ENCODE measurements at regions not wholly inside any gene's neighbourhood (a gene's known extent, or its start where the extent isn't known, plus 50 kb on each side); places are given as distances from the start of the nearest gene placed in this dataset.

DNA sequence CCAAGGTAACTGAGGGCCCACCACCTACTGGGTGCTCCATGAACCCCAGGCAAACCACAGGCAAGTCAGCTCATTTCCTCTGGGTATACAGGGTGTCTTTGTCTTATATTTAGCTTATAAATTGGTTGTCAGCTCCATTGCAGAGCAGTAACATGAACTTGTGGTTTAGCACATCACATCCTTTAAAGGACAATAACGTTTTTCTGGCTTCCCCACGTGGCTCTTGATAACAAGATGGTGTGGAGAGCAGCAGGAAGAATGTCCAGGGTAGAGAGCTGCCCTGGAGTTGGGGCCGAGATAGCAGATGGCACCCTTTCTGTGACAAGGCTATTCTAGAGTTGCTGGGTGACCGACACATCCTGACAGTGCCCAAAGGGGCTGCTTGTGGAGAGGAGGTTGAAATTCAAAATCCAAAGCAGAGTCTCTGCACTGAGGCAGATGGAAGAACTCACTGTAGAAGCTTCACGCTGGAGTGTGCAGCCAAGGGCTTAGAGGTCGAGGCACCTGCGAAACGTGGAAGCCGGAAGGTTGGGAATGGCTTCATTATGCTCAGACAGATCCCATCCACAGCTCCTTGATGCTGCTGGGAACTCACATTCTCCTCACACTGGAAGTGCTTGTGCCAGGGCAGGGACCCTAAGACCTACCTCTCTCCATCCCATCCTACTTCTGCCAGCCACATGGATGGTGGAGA, 133.0 kb upstream of the FRY start:
- DNase-seq = no peak

DNA sequence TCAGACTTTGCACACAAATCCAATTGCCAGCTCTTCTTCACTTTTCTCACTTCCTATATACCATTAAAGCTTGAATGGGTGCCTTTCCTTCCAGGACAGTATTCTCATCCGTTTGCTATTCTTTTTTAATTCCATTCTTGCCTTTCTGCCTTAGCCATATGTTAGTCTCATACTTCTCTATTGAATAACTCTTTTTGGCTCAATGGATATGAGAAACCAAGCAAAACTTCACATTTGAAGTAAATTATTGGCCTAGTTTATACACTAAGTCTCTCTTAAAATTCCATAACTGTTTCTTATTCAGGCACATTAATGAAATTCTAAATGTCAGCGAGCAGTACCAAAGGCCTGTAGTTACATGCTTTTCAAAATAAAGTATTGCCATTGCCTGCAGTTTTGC, 129.6 kb upstream of the FRY start:
- no peak for DNase-seq

DNA sequence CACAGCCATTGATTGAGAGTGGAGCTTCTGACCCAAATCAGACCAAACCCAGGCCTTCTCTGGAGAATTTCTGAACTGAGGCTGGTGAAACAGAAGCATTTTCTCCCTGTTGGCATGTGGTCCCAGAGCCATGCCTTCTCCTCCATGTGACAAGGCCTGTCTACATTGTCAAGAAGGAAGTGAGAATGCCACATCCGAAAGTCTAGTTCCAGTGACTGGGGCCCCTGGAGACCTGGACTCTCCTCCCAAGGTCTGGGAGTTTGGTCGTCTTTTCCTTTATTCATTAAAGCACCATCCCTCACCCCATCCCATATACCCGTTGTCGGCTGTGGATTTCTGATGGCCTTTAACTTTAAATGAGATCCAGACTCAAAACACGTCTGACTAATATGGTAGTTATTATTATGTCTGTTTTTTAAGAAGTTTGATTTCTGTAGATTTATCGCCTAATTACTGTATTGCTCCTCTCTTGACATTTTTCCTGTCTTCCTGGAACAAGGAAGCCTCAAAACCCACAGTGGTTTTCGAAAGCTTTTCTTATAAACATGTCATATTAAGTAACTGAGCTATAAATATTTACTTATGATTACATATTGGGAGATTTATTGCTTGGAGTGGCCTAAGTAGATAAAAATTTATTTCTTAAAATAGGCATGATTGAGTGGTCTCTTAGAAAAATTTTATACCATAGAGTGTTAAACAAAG, 128.3 kb upstream of the FRY start:
- DNase-seq = no peak

DNA sequence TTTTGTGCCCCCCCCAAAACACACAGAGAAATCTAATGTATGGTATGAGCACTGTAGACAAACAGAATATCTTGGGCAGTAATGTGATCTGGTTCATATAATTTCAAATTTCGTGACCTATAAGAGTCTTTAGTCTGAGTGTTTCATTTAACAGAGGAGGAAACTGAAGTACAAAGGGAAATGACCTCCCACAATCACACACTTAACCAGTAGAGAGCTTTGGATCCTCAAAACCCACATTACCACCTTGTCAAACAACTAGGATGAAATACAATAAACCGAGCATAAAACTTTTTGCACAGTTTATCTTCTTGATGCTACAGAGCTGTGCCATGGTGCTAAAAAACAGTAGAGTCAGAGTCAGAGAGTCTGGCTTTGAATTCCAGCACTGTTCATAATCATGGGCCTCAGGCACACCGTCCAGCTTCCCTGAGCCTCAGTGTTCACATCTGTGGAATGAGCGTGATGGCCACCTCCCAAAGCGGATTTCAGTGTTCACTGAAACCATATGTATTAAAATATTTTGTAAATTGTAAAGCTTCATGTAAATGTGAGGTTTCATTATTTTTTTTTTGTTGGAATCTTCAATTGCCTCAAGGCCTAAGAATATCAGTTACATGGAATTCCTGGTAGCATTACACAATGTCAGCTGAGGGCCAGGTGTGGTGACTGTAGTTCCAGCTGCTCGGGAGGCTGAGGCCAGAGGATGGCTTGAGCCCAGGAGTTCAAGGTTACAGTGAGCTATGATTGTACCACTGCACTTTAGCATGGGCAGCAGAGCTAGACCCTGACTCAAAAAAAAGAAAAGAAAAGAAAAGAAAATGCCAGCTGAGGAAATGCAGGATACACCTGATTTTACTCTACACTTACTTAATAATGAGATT, 126.4 kb upstream of the FRY start:
- no peak for DNase-seq

DNA sequence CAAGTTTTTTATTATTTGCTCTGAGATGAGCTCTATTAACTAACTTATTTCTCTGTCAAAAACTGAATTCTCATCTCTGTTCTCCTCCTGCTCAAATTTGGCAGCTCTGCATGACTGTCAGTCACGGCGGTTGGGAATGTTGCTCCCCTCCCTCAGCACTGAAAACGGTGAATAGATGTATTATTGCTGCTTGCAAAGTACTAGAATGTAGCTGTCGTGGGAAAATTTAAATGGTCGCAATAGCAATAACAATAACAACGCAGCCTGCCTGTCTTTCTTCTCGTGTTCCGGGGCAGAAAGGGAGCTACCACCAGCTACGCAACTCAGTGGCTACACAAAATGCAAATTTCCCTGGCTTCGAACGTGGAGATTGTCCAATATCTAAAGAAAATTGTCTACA, 125.6 kb upstream of the FRY start:
- no peak for DNase-seq

DNA sequence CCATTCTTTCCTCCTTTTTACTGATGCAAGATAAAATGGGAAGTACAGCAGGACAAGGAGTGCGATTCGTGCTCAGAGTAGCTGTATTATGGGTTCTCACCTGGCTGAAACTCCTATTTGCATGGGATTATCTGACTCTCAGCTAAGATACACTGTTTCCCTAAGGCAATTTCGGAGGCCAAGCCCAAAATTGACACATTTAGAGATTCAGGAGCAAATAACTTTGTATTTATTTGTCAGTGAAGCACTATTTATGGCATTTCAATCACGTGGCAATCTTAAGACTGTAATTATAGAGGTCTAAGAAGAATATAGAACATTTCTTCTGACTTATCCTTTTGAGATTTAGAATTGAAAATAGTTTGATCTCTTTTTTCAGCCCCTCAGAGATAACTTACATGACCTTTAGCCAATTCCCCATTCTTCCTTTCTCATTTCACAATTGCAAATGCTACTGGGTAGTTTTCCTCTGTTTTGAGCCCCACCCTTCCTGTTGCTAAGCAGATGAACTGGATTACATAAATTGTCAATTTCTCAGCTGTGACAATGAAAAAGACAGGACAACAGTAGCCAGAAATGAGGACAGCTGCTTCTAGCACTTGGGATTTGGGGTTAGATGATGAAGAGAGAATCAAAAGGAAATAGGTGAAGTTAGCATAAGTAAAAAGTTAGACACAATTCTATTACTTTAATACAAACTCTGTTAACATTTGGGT, 122.7 kb upstream of the FRY start:
- DNase-seq = no peak

DNA sequence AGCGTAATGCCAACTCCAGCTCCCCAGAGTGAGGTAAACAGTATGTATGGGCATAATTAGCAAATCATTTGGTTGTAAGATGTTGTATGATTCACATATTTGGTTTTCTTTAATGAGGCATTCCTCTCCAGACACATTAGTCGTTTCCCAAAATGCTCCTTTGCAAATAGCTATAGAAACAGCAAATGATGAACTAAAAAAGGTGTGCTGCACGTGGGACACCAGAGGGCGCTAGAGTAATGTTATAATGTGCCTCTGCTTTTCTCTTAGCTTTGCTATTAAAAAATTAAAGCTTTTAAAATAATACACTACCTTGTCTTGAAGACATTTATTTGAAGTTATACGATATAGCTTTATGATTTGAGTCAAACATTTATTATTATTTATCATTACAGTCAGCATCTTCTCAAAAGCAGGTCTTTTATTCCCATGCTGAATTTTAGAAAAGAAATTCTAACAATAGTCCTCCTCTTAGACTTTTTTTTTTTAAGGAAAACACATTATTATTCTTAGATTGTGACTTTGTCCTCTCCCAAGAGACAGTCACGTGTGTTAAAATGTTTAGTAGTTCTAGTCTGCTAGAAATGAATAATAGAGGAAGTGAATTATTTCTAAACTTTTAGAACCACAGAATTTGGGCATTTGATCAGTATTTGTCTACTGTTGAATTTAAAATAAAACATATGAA, 121.6 kb upstream of the FRY start:
- peak; percentile 47 for DNase-seq

DNA sequence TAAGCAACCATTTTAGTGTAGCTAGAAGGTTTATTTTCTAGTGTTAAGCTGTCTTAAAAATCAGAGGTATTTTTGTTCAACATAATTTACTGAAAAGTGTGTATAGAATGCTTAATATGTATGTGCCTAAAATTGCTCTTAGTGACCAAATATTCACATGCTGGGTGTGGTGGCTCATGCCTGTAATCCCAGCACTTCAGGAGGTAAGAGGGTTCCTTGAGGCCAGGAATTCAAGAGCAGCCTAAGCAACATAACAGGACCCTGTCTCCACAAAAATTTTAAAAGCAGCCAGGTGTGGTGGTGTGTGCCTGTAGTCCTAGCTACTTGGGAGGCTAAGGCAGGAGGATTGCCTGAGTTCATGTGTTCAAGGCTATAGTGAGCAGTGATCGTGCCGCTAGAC, 120.9 kb upstream of the FRY start:
- no peak for DNase-seq

DNA sequence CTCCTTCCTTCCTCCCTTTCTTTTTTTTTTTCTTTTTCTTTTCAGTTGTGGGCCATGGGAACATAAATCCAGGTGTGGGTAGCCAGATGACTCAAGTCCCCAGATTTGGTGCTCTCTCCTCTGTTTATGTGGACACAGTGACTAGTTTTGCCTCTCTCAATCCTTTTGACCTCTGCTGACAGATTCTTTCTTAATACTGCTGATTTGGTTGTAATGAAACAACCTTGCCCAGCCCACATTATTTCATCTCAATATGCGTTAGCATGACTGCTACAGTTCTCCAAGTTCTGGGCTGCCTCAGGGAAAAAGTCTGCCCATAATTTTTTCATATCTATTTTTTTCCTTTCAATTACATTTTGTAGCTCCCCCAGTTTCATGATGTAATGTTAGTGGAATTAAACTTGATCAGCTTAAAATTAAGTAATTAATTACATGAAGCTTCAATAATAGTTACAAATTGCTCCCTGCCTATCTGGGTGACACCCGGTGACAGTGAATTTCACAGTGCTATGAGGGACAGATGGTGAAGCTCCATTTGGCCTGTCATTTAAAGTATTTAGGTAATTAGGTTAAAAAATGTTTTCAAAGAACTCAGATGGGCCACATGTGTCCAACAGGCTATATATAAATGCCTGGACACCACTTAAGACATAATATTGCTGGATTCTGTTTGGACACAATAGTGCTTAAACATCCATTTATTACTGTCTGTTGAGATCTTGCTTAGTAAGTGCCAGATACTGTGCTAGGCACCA, 118.8 kb upstream of the FRY start:
- DNase-seq = no peak

DNA sequence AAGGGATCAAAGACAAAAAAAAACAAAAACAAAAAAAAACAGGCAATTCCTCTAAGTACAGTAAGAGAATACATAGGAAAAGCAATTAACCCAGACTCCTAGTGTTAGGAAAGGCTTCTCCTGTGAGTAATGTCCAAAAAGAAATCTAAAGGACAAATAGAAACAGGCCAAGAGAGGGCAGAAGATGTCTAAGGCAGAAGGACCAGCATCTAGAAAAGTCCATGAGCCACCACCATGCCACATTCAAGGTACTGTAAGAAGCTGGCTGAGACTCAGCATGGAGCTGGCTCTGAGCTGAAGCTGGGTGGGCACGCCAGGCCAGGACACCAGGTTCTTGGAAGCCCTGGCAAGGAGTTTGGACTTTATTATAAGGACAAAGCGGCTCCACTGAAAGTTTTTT, 118.1 kb upstream of the FRY start:
- no peak for DNase-seq

DNA sequence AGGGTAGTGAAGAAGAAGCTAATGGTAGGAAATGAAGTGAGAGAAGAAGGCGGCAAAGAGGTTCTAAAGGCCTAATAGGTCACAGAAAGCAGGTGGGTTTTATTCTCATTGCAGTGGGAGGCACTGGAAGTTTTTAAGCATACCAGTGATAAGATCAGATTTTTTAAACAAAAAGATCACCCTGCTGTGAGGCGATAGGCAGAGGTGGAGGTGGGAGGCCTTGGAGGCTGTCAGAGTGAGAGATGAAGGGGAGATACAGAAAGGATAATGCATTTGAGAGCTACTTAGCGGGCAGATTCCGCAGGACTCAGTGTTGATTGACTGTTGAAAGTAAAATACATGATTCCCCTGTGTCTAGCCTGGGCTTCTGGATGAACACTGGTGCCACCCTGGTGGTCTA, 116.7 kb upstream of the FRY start:
- no peak for DNase-seq

DNA sequence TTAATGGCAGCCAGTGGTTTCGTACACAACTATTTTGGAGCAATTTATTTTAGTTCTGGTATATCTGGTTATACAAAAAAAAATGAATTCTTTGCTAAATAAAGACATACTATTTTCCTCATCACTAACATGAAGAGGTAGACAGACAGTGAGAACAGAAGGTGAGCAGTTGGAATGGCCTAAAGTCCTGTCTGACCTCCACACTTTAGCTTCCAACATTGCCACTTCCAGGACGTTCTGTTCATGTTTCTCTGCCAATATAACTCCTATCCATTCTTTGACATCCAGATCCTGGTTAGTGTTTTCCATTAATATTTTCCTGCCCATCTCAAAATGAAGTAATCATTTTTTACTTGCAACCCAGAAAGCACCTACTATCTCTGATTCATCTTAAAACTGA, 112.9 kb upstream of the FRY start:
- DNase-seq = no peak

DNA sequence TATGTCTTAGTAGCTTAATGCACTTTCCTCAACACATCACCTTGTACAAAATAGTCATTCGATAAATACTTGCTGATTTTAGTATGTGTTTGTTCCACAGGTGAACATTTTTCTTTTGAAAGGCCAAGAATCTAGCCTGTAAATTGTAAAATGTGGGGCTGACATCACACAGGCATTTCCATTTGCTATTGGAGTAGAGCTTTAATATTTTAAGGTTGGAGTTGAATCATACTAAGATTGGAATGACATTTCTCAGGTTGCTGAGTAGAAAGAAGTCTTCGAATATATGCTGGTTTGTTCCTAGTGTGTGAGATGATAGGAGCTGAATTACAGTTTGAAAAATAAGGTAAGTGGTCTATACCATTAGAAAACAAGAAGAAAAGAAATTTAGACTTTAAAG, 112.3 kb upstream of the FRY start:
- DNase-seq = no peak

DNA sequence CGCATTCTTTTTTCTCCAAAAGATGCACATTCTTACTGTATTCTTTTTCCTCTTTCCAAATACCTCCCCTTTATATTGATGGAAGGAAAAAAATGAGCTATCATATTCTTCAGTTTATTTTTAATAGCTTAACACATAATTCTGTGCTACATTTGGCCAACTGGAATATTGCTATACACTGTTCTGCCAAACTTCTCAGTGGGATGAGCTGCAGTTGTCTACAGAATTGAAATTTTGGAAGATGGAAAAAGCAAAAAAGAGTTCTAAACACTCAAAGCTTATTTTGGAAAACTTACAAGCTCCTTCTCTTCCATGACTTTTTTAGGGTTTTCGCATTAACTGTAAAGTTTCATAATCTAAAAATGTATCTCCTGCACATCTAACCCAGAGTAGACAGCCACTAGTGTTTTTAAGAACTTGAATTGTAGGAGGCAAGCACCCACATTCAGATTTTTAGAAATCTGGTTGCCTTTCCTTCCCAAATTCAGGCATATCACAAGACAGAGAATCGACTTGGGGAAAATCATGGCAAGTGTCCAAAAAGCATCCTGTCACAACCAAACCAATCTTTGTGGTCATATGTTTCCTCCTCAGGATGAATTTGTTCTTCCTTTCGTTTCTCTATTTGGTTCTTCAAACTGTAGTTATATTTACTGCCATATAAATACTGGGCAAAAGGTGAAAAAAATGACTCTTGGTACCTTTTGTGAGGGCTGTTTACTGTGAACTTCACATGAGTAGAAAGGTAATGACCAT, 111.4 kb upstream of the FRY start:
- no peak for DNase-seq

DNA sequence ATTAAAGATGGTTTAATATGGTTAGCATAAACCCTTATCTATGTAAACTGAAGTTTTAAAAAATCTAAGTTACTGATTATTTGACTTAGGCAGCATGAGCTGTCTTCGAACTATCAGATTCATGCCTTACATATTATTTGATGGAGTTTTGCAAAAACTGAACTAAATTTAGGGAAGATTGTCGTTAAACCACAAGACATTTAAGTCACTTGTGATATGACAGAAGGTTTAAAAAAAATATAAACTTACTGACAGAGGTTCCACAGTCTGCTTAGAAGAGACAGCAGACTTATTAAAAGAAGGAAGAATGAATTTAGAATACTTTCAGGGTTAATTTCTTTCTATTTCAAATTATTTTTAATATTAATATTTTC, 110.9 kb upstream of the FRY start:
- DNase-seq = no peak

DNA sequence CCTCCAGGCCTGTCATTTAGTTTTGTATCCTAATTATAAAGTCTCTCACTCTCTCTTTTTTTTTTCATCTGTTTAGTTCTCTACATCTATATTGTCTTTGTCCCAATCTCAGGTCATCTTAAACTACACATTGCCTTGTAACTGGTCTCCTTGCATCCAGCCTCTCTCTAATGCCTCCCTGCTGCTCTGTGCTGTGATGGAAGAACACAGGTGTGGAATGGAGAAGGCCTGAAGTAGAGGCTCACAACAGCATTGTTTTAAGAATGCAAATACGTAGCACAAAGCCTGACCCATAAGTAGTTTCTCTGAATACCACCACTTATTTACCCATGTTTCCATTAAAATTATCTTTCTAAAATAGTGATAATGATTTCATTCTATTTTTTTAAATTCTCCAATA, 108.8 kb upstream of the FRY start:
- DNase-seq = no peak

DNA sequence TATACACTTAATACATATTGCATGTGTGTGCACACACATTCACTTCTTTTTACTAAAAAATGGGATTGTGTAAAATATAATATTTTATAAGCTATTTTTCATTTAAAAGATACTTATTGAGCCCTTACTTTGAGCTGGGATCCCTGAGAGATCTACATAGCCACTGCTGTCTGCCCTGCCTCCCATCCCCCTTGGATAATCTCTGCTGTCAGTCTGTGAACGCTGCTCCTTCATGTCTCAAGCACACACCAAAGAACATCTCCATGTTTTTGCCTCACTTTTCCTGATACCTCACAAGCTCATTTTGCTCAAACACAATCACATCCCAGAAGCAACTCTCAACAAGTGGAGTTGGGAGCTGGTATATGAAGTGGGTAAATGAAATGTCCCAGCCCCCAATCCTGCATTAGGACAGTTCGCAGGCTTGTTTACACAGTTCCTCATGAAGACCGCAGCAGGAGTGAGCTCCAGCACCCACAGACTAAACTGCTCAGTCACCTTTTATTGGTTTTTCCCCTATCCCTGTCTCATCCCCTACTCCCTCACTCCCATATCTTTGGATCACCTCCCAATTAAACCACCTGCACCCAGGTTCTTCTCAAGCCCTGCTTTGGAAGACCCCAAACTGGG, 108.3 kb upstream of the FRY start:
- no peak for DNase-seq

DNA sequence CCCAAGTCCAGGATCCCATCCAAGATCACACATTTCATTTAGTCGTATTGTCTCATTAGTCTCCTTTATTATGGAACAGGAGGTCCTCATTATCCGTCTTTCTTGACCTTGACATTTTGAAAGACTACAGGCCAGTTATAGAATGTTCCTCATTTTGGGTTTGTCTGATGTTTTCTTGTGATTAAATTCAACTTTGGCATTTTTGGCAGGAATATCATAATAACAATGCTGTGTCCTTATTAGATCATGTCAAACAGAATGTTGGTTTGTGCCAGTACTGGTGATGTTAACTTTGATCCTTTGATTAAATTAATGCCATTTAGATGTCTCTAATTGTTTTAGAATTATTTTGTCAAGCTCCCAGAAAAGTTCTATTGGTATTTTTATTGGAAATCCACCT, 106.5 kb upstream of the FRY start:
- no peak for DNase-seq

DNA sequence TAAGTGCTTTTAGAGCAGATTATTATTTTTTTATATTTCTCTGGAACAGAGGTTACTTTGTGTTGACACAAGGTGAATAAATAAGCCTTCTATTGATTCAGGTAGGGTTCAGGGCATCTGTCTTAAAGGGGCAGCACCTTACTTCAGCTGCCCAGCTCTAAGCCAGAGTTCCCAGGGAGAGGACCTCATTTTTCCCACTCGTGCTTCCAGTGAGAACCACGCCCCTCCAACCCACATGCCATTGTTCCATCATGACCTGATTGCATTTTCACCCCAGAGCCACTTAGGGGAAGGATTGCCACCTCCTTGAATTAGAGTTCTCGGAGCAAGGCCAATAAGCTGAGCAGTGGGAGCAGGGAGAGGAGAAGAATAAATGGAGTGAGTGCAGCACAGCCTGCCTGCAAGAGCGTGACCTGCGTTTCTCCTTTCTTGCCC, 104.3 kb upstream of the FRY start:
- no peak for DNase-seq

DNA sequence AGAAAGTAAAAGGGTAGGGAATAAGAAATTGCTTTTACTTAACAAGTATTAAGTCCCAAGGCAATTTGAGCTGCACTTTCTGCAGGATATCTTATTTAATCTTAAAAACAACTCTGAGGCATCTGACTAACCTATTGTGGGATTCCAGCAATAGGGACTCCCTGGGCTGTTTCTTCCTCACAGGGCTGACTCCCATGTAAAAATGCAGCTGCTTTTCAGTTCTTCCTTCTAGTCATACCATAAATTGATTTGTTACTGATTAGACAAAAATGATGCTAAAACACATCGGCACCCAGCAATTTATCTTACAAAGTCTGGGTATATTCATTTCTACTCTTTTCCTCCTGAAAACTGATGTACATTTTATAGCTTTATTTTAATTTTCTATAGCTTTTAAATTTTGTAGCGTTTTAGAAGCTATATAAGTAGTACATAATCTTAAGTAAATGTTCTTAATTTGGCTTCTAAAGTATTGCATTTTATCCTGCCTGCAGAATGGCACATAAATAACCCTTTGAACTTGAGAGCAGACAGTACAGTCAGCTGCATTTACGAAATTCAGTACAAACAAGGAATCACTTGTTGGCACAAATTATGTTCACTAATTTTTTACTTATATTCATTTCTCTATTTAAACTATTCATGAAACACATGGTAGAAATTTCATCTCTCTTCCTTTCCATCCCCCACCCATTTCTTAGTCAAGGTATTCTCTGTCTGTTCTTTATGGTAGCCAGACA, 102.4 kb upstream of the FRY start:
- DNase-seq = no peak

All from left hindlimb (tissue), 1 donor.